Kidney tubule cell (primary cell): ENCODE measurements at regions not wholly inside any gene's neighbourhood (a gene's known extent, or its start where the extent isn't known, plus 50 kb on each side); places are given as distances from the start of the nearest gene placed in this dataset.
"Not testable (repeated sequence)": the region's sequence is repeated elsewhere in the genome, so short reads cannot be mapped to it uniquely, and the experiment has no call there.

Source experiments
- DNase-seq: peaks from one replicate; pipeline ENCODE4 v3.0.0-alpha.2; 2018; ENCODE audit warnings: low spot score

GRCh38 chr7:109752068-109752467, 1182.4 kb downstream of the DNAJB9 start:
- DNase-seq: no peak

- no peak for DNase-seq
These were observed 1188.0 kb downstream of the DNAJB9 start for GRCh38 chr7:109757713-109758112.

- no peak for DNase-seq
These were observed 1193.9 kb downstream of the DNAJB9 start for GRCh38 chr7:109763611-109764010.

GRCh38 chr7:109772161-109772560, 1202.5 kb downstream of the DNAJB9 start:
- no peak for DNase-seq

- no peak for DNase-seq
These were observed 1213.1 kb downstream of the DNAJB9 start for GRCh38 chr7:109782806-109783205.

- no peak for DNase-seq
These were observed 1236.9 kb downstream of the DNAJB9 start for GRCh38 chr7:109806548-109806947.

GRCh38 chr7:109821156-109821555, 1251.5 kb downstream of the DNAJB9 start:
- peak; percentile 49 for DNase-seq

- DNase-seq: no peak
These were observed 1256.1 kb upstream of the LRRN3 start for GRCh38 chr7:109834851-109835250.

- no peak for DNase-seq
These were observed 1255.3 kb upstream of the LRRN3 start for GRCh38 chr7:109835577-109835976.

- DNase-seq: no peak
These were observed 1254.9 kb upstream of the LRRN3 start for GRCh38 chr7:109836016-109836415.

GRCh38 chr7:109842386-109842785, 1248.5 kb upstream of the LRRN3 start:
- DNase-seq: no peak

- DNase-seq: peak; percentile 41
These were observed 1246.6 kb upstream of the LRRN3 start for GRCh38 chr7:109844362-109844761.

GRCh38 chr7:109864230-109864629, 1226.7 kb upstream of the LRRN3 start:
- DNase-seq: peak; percentile 39

GRCh38 chr7:109868215-109868860, 1222.6 kb upstream of the LRRN3 start:
- no peak for DNase-seq

GRCh38 chr7:109873296-109873695, 1217.6 kb upstream of the LRRN3 start:
- no peak for DNase-seq

- DNase-seq: no peak
These were observed 1211.6 kb upstream of the LRRN3 start for GRCh38 chr7:109879287-109879828.

- DNase-seq: no peak
These were observed 1200.3 kb upstream of the LRRN3 start for GRCh38 chr7:109890622-109891021.

GRCh38 chr7:109893231-109893630, 1197.7 kb upstream of the LRRN3 start:
- DNase-seq: no peak

GRCh38 chr7:109895536-109895935, 1195.4 kb upstream of the LRRN3 start:
- DNase-seq: no peak

GRCh38 chr7:109901926-109902325, 1189.0 kb upstream of the LRRN3 start:
- DNase-seq: no peak

- not testable (repeated sequence) for DNase-seq
These were observed 1185.4 kb upstream of the LRRN3 start for GRCh38 chr7:109905368-109906065.

GRCh38 chr7:109915670-109916069, 1175.3 kb upstream of the LRRN3 start:
- DNase-seq: no peak

- no peak for DNase-seq
These were observed 1164.2 kb upstream of the LRRN3 start for GRCh38 chr7:109926738-109927137.

GRCh38 chr7:109930049-109930448, 1160.9 kb upstream of the LRRN3 start:
- DNase-seq: no peak
